Prostate gland (tissue), 2 donors: ENCODE measurements at regions not wholly inside any gene's neighbourhood (a gene's known extent, or its start where the extent isn't known, plus 50 kb on each side); places are given as distances from the start of the nearest gene placed in this dataset.

Experiments used
- DNase-seq: peaks from one replicate; pipeline ENCODE4 v3.0.0-alpha.2; 2019; ENCODE audit warnings: low spot score
- H3K27ac ChIP-seq, 2 donors: fragments of 200-600 bp; sonication (generic); 2 replicates each; pipeline ENCODE4 v1.5.1; 2017 to 2019
- H3K27me3 ChIP-seq: fragments of 200-600 bp; sonication (generic); replicated peaks from 2 replicates; pipeline ENCODE4 v1.5.1; 2019; ENCODE audit not compliant: insufficient read depth
- H3K36me3 ChIP-seq, 2 donors: fragments of 200-600 bp; sonication (generic); 1 replicate in 1 of 2; 2 replicates in 1 of 2; pipeline versions ENCODE4 v1.5.1 to v1.8.1; 2017 to 2019
- H3K4me1 ChIP-seq: fragments of 200-600 bp; sonication (generic); replicated peaks from 2 replicates; pipeline ENCODE4 v1.5.1; 2019
- H3K4me3 ChIP-seq, 2 donors: fragments of 200-600 bp; sonication (generic); 2 replicates each; pipeline ENCODE4 v1.5.1; 2017 to 2019
- H3K9me3 ChIP-seq: fragments of 200-600 bp; sonication (generic); 2 replicates; pipeline ENCODE4 v1.5.1; 2017
- CTCF ChIP-seq, 4 experiments: fragments of 200-600 bp in 2 of 4; fragments of 450-650 bp in 2 of 4; sonication (generic) in 2 of 4; IDR thresholded peaks; 1 replicate in 3 of 4; 2 replicates in 1 of 4; pipeline ENCODE4 v1.5.1; 2016 to 2019; ENCODE audit warnings: antibody characterized with exemption in 4 of 4, mild to moderate bottlenecking in 2 of 4, moderate library complexity in 2 of 4
- POLR2A ChIP-seq: fragments of 450-650 bp; IDR thresholded peaks from one replicate; pipeline ENCODE4 v1.6.1; 2016; ENCODE audit warnings: antibody characterized with exemption, mild to moderate bottlenecking
- POLR2AphosphoS5 ChIP-seq: sonication (generic); formaldehyde crosslinking; IDR thresholded peaks from one replicate; pipeline ENCODE4 v1.6.1; 2017; ENCODE audit warnings: antibody characterized with exemption
- WGBS: methylation state at CpG from one replicate; pipeline ENCODE4 v1.1.5; 2018; 5-methylcytosine and 5-hydroxymethylcytosine counted together
- intact Hi-C: fragments of 100-400 bp; cut with DNase I; formaldehyde crosslinking; loops from one replicate; pipeline ENCODE4 v1.14.2; 2022

- intact Hi-C loops = no loop called here
- H3K4me3 ChIP-seq = no peak overlapping the region
- no peaks in the 10 kb centered on the region for H3K36me3 ChIP-seq
- H3K9me3 ChIP-seq = no peaks in the 10 kb centered on the region
- H3K27me3 ChIP-seq = no peaks in the 10 kb centered on the region
- no peak for DNase-seq
- H3K27ac ChIP-seq = no peak overlapping the region
- no peaks in the 10 kb centered on the region for H3K4me1 ChIP-seq
- TF ChIP-seq POLR2AphosphoS5 = no peak
- TF ChIP-seq POLR2A = no peak
- no peak for TF ChIP-seq CTCF (IDR thresholded peaks at IDR 0.05)
- 84% methylated on average over 6 of the region's 6 CpGs for WGBS
Measured at GRCh38 chr9:73233359-73234007, 81.8 kb downstream of the ANXA1 start.

GRCh38 chr9:73234008-73234360 lies 82.3 kb downstream of the ANXA1 start:
- H3K27me3 ChIP-seq = no peaks in the 10 kb centered on the region
- TF ChIP-seq CTCF (IDR thresholded peaks at IDR 0.05) (no peak), POLR2A (no peak)
- no peaks in the 10 kb centered on the region for H3K9me3 ChIP-seq
- intact Hi-C loops = no loop called here
- H3K36me3 ChIP-seq = no peaks in the 10 kb centered on the region
- H3K27ac ChIP-seq = no peak overlapping the region
- H3K4me3 ChIP-seq = no peak overlapping the region
- DNase-seq = no peak
- H3K4me1 ChIP-seq = no peaks in the 10 kb centered on the region
- 96% methylated on average over 1 of the region's 1 CpG for WGBS

GRCh38 chr9:73237140-73237539 lies 85.5 kb downstream of the ANXA1 start:
- Histone ChIP-seq H3K27ac (no peak overlapping the region), H3K4me1 (no peaks in the 10 kb centered on the region), H3K27me3 (no peaks in the 10 kb centered on the region), H3K36me3 (no peaks in the 10 kb centered on the region), H3K4me3 (no peak overlapping the region), H3K9me3 (no peaks in the 10 kb centered on the region)
- TF ChIP-seq CTCF (IDR thresholded peaks at IDR 0.05) (no peak), POLR2A (no peak), POLR2AphosphoS5 (no peak)
- DNase-seq = no peak
- WGBS = 54% methylated on average over 1 of the region's 1 CpG
- intact Hi-C loops = no loop called here

- intact Hi-C loops = no loop called here
- Histone ChIP-seq H3K4me1 (no peaks in the 10 kb centered on the region), H3K27ac (no peak overlapping the region), H3K36me3 (no peaks in the 10 kb centered on the region), H3K9me3 (no peaks in the 10 kb centered on the region), H3K27me3 (no peaks in the 10 kb centered on the region), H3K4me3 (no peak overlapping the region)
- no peak for TF ChIP-seq CTCF (IDR thresholded peaks at IDR 0.05)
- no peak for DNase-seq
- WGBS = 84% methylated on average over 2 of the region's 2 CpGs
Measured at GRCh38 chr9:73239570-73240265, 88.1 kb downstream of the ANXA1 start.

GRCh38 chr9:73243078-73243477 lies 91.4 kb downstream of the ANXA1 start:
- Histone ChIP-seq H3K9me3 (no peaks in the 10 kb centered on the region), H3K4me3 (no peak overlapping the region), H3K27ac (no peak overlapping the region), H3K27me3 (no peaks in the 10 kb centered on the region), H3K36me3 (no peaks in the 10 kb centered on the region), H3K4me1 (no peaks in the 10 kb centered on the region)
- intact Hi-C loops = no loop called here
- DNase-seq = no peak
- TF ChIP-seq POLR2AphosphoS5 (no peak), POLR2A (no peak), CTCF (IDR thresholded peaks at IDR 0.05) (no peak)
- WGBS = 91% methylated on average over 2 of the region's 2 CpGs
